Endothelial cell of umbilical vein (primary cell): ENCODE measurements at regions not wholly inside any gene's neighbourhood (a gene's known extent, or its start where the extent isn't known, plus 50 kb on each side); places are given as distances from the start of the nearest gene placed in this dataset.
A peak's percentile ranks its signal among the peaks of the same experiment; 100 is the strongest.

ENCODE experiments used
- BruUV-seq: library from RNA; stranded (reverse); fragments of 400-500 nt; replicated peaks from 2 replicates; lab custom pipeline; 2021; lab: Mats Ljungman, UMichigan
- CTCF ChIA-PET: fragments of 300-600, 350-600 bp; sonication (Branson Sonifier 250); formaldehyde crosslinking; loops from one replicate; lab custom pipeline; 2021; ENCODE audit warnings: antibody characterized with exemption, inconsistent platforms; lab: Charles Lee
- POLR2A ChIA-PET: fragments of 300-600, 350-600 bp; sonication (Branson Sonifier 250); formaldehyde crosslinking; loops from one replicate; lab custom pipeline; 2021; ENCODE audit warnings: antibody characterized with exemption, inconsistent platforms; lab: Charles Lee
- DNase-seq: peaks from one replicate; pipeline ENCODE4 v3.0.0-alpha.2; 2011; ENCODE audit warnings: low read depth, low spot score
- FAIRE-seq: peaks from 2 replicates; lab custom pipeline; 2011; peaks lifted over from hg19 to GRCh38; lab: Jason Lieb, UNC
- H2AFZ ChIP-seq: 2 replicates; pipeline ENCODE4 v1.6.0; 2012; ENCODE audit warnings: low read depth, low read length, control low read depth, inconsistent platforms
- H3K27ac ChIP-seq: 2 replicates; pipeline ENCODE4 v1.5.1; 2011; ENCODE audit warnings: low read depth, mild to moderate bottlenecking, control low read depth, low read length, moderate library complexity; ENCODE audit not compliant: insufficient read depth
- H3K27me3 ChIP-seq, 2 experiments: 2 replicates each; pipeline versions ENCODE4 v1.6.0 to v1.6.1; 2011; ENCODE audit warnings: low read length in 2 of 2, mixed read lengths in 1 of 2; ENCODE audit not compliant: control insufficient read depth in 2 of 2, insufficient read depth in 2 of 2
- H3K36me3 ChIP-seq, 2 experiments: 2 replicates in 1 of 2; 3 replicates in 1 of 2; pipeline ENCODE4 v1.5.1; 2011; ENCODE audit warnings: low read length in 2 of 2, mild to moderate bottlenecking in 1 of 2, moderate library complexity in 1 of 2; ENCODE audit not compliant: control insufficient read depth in 2 of 2, insufficient read depth in 2 of 2; ENCODE audit errors: extremely low read depth in 1 of 2
- H3K4me1 ChIP-seq: 3 replicates; pipeline ENCODE4 v1.5.1; 2011; ENCODE audit warnings: mild to moderate bottlenecking, low read length; ENCODE audit not compliant: control insufficient read depth, insufficient read depth; ENCODE audit errors: extremely low read depth
- H3K4me2 ChIP-seq: 2 replicates; pipeline ENCODE4 v1.6.1; 2011; ENCODE audit warnings: low read length, control low read depth, mixed read lengths; ENCODE audit not compliant: insufficient read depth
- H3K4me3 ChIP-seq, 3 experiments: fragments of 200-600 bp in 1 of 3; sonication (generic), shearing (Covaris generic) in 1 of 3; replicated peaks in 1 of 3; 2 replicates each; pipeline ENCODE4 v1.5.1; 2011 to 2016; ENCODE audit warnings: control low read depth in 3 of 3, low read length in 3 of 3, mild to moderate bottlenecking in 2 of 3, inconsistent platforms in 1 of 3, low read depth in 1 of 3, moderate library complexity in 1 of 3; ENCODE audit not compliant: insufficient read depth in 1 of 3
- H3K79me2 ChIP-seq: 2 replicates; pipeline ENCODE4 v1.6.0; 2012; ENCODE audit warnings: low read length, inconsistent platforms; ENCODE audit not compliant: control insufficient read depth, insufficient read depth
- H3K9ac ChIP-seq: replicated peaks from 2 replicates; pipeline ENCODE3; 2011; ENCODE audit warnings: low read length, control low read depth; ENCODE audit not compliant: insufficient read depth; ENCODE audit errors: extremely low read depth
- H3K9me1 ChIP-seq: replicated peaks from 3 replicates; pipeline ENCODE4 v1.6.0; 2011; ENCODE audit warnings: mild to moderate bottlenecking, low read length; ENCODE audit not compliant: control insufficient read depth, insufficient read depth; ENCODE audit errors: extremely low read depth
- H3K9me3 ChIP-seq: replicated peaks from 2 replicates; pipeline ENCODE4 v1.5.1; 2012; ENCODE audit warnings: low read length, inconsistent platforms; ENCODE audit not compliant: control insufficient read depth, insufficient read depth
- H4K20me1 ChIP-seq: replicated peaks from 2 replicates; pipeline ENCODE3; 2011; ENCODE audit warnings: mild to moderate bottlenecking, low read length; ENCODE audit not compliant: control insufficient read depth, insufficient read depth; ENCODE audit errors: extremely low read depth
- EZH2 ChIP-seq: IDR thresholded peaks from 2 replicates; pipeline ENCODE4 v1.6.1; 2012; ENCODE audit warnings: borderline replicate concordance, low read depth, mild to moderate bottlenecking, moderate library complexity, low read length, inconsistent platforms; ENCODE audit not compliant: severe bottlenecking
- FOS ChIP-seq: IDR thresholded peaks from 2 replicates; pipeline ENCODE4 v1.6.1; 2011; ENCODE audit warnings: mild to moderate bottlenecking, low read length, moderate library complexity, borderline replicate concordance; ENCODE audit not compliant: insufficient read depth
- GATA2 ChIP-seq: IDR thresholded peaks from 2 replicates; pipeline ENCODE4 v1.7.0; 2011; ENCODE audit warnings: low read depth, mild to moderate bottlenecking, moderate library complexity, mixed read lengths, low read length; ENCODE audit not compliant: insufficient read length, insufficient read depth
- JUN ChIP-seq: IDR thresholded peaks from 2 replicates; pipeline ENCODE4 v1.6.1; 2011; ENCODE audit warnings: borderline replicate concordance, low read depth; ENCODE audit not compliant: insufficient read length, insufficient read depth
- MYC ChIP-seq: IDR thresholded peaks from one replicate; pipeline ENCODE4 v1.6.1; 2011; ENCODE audit warnings: mild to moderate bottlenecking, low read depth, low read length
- POLR2A ChIP-seq: IDR thresholded peaks from 2 replicates; pipeline ENCODE4 v1.6.1; 2012; ENCODE audit warnings: low read depth, mild to moderate bottlenecking, control low read depth, low read length
- POLR2AphosphoS5 ChIP-seq: IDR thresholded peaks from 2 replicates; pipeline ENCODE4 v1.6.1; 2012; ENCODE audit warnings: low read depth, mild to moderate bottlenecking, control low read depth, low read length, moderate library complexity; ENCODE audit not compliant: insufficient read depth
- dilution Hi-C: fragments of 300-500 bp; cut with MboI; formaldehyde crosslinking; loops from one replicate; pipeline ENCODE4 v1.15.0; 2019; ENCODE audit warnings: low sequenced_read_pairs; ENCODE audit not compliant: extremely low pct_ligation_motif_present
- intact Hi-C: fragments of 100-400 bp; cut with micrococcal nuclease; formaldehyde crosslinking; loops from one replicate; pipeline ENCODE4 v1.10.0; 2022
- TF ChIP-seq, protein P1 (sequence below): IDR thresholded peaks from 2 replicates; pipeline ENCODE4 v1.6.1; 2011; ENCODE audit not compliant: insufficient read depth, insufficient read length
- TF ChIP-seq, protein P2 (sequence below), 2 donors: IDR thresholded peaks; 1 replicate in 1 of 2; 2 replicates in 1 of 2; pipeline ENCODE4 v1.5.1; 2011; ENCODE audit warnings: low read length in 2 of 2, mild to moderate bottlenecking in 2 of 2, moderate library complexity in 2 of 2, control low read depth in 1 of 2, inconsistent platforms in 1 of 2, low read depth in 1 of 2; ENCODE audit not compliant: insufficient read depth in 1 of 2; ENCODE audit errors: extremely low read depth in 1 of 2

DNA sequence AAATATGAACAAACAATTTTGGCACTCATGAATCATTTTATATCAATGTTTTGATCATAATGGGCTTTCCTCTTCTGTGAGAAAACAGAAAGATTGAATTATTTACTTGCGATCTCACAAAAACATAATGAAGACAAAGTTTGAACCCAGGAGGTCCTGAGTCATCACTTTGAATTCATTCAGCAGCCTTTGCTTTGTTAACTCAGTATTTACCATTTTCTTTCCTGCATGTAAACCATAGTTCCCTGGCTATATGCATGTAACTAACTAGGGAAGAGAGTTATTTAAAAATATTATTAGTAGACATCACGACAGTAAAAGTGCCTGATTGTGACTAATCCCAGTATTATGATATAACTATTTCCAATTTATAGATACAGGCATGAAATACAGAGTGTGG is 1026.2 kb downstream of the PLOD2 start:
- no TSS peak for BruUV-seq
- POLR2A ChIA-PET = no interaction called here
- no peaks in the 10 kb centered on the region for H3K79me2 ChIP-seq
- H3K36me3 ChIP-seq = no peaks in the 10 kb centered on the region
- DNase-seq = peak; percentile 3
- no peak overlapping the region for H2AFZ ChIP-seq
- no peaks in the 10 kb centered on the region for H4K20me1 ChIP-seq
- H3K4me1 ChIP-seq = no peaks in the 10 kb centered on the region
- dilution Hi-C loops (no loop called here), intact Hi-C loops (no loop called here)
- no peaks in the 10 kb centered on the region for H3K9me1 ChIP-seq
- H3K27me3 ChIP-seq = no peaks in the 10 kb centered on the region
- no peaks in the 10 kb centered on the region for H3K9me3 ChIP-seq
- no peak overlapping the region for H3K27ac ChIP-seq
- no peak overlapping the region for H3K4me2 ChIP-seq
- CTCF ChIA-PET = interaction anchor here (1.5 kb wide), 2 partner anchors 17 to 30 kb away, joined by 3 read pairs; no protein-coding TSS in a partner anchor
- TF ChIP-seq MYC (no peak), JUN (no peak), GATA2 (no peak), EZH2 (no peak), POLR2AphosphoS5 (no peak), POLR2A (no peak), FOS (no peak)
- TF ChIP-seq, protein P1, sequence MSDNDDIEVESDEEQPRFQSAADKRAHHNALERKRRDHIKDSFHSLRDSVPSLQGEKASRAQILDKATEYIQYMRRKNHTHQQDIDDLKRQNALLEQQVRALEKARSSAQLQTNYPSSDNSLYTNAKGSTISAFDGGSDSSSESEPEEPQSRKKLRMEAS = no peak
- TF ChIP-seq, protein P2, sequence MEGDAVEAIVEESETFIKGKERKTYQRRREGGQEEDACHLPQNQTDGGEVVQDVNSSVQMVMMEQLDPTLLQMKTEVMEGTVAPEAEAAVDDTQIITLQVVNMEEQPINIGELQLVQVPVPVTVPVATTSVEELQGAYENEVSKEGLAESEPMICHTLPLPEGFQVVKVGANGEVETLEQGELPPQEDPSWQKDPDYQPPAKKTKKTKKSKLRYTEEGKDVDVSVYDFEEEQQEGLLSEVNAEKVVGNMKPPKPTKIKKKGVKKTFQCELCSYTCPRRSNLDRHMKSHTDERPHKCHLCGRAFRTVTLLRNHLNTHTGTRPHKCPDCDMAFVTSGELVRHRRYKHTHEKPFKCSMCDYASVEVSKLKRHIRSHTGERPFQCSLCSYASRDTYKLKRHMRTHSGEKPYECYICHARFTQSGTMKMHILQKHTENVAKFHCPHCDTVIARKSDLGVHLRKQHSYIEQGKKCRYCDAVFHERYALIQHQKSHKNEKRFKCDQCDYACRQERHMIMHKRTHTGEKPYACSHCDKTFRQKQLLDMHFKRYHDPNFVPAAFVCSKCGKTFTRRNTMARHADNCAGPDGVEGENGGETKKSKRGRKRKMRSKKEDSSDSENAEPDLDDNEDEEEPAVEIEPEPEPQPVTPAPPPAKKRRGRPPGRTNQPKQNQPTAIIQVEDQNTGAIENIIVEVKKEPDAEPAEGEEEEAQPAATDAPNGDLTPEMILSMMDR (IDR thresholded peaks at IDR 0.05; ENCODE audit: extremely low read depth in 1 of 2, insufficient read depth in 1 of 2, low read depth in 1 of 2, low read length in 2 of 2) = no peak
- H3K4me3 ChIP-seq = no peak overlapping the region
- no peak for FAIRE-seq
- no peak overlapping the region for H3K9ac ChIP-seq
